ENCODE measurements at regions not wholly inside any gene's neighbourhood (a gene's known extent, or its start where the extent isn't known, plus 50 kb on each side); places are given as distances from the start of the nearest gene placed in this dataset.

DNA sequence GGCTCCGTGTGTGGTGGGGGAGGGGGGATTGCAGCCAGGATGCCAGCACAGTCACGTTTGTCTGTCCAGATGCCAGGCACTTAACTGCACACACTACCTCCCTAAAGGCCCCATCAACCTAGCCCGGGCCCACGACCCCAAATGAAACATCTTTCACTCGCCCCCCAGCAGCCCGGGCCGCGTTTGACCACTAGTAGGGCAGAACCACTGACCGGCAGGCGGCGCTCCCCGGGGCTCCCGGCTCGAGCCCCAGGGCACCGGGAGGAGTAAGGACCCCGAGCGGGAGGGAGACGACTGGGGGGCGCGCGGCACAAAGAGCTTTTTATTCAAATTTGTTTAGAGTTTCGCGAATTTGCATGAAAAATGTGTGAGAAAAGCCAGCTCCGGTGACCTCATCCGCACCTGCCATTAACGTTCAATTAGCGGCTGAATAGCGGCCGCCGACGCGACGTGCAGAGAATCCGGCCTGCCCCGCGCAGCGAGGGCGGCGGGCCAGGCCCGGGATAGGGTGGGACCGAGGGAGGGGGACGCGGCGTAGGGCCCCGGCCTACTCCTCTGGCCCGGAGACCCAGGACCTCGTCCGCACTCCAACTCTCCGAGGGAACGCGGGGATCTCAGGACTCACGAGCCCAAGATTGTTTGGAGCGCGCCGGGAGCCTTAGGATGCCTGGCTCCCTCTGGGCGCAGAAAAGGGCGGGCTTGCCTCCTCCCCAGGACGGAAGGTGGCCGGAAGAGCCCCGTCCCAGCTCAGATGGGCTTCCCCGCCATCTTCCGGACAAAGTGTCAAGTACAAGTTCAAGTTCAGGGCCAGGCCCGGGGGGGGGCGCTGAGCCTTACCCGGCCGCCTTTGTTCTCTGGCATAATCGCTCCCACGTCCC is 64.9 kb upstream of the POLG start:
- DNase-seq (ENCODE audit: low read depth), result peak; percentile 42

DNA sequence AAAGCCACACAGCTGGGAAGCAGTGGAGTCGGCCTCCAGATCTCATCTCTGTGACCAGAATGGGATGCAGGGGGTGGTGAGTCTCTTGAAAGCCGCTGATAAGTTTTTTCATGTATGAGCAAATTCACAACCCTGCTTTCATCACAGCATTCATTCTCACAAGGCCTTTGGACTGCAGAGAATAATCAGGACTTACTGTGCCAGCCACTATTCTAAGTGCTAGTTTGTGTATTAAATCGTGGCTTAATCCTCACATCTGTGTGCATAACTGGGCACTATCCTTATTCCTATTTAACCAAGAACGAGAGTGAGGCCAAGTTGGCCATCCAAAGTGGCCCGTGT is 64.2 kb upstream of the POLG start:
- DNase-seq (ENCODE audit: low read depth), result no peak

DNA sequence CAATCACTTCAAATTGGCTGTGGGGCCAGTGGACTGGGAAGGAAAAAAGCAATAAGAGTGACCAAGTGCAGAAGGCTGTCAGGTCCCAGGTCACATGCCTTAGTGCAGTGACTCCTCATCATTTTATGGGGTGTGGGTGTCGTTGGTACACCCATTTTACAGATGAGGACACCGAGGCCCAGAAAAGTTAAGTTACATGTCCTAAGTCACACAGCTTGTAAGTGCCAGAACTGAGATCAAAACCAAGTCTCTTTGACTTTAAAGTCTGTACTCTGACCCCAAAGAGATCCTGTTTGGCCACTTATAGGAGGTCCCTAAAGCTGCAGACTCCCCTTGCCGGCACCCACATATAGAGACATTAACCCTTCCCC is 63.0 kb upstream of the POLG start:
- DNase-seq (ENCODE audit: low read depth), result no peak

DNA sequence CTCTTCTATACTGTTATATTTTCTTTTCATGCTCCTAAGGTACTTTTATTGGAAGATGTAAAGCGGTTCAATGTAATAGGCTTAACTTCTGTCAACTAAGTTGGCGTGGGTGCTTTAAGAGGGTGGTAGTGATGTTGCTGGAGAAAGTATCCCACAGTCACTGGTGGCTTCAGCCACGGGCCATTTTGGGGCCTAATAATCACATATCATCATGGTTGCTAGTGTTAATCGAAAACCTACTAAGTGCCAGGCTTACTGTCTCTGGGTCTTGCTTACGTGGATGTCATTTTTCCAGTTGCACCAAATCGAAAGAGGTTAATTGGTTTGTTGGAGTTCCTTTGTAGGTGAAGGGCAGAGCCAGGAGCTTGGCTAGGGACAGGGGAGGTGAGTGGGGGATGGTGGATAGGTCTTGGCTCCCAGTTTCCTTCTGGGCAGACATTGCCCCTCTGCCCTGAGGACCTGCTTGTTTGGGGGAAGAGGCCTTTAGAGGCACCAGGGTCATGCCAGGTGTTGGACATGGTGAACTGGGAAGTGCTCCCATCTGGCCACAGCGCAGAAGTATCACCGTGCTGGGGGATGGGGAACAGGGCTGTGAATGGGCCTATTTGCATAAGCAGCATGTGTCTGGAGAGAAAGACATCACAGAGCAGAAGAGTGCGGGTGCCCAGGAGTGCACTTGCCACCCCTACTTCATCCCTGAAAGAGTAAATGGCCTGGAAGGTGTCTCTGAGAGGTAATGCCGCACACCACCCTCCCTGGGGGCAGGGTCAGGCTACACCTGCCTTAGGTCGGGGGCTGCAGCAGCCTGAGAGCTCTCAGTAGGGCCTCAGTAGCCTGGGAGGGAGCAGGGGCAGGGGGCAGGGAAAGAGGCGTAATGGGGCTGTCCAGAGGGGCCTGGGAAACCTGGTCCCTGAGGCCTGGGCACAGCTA is 62.4 kb upstream of the POLG start:
- no peak for DNase-seq (ENCODE audit: low read depth)

DNA sequence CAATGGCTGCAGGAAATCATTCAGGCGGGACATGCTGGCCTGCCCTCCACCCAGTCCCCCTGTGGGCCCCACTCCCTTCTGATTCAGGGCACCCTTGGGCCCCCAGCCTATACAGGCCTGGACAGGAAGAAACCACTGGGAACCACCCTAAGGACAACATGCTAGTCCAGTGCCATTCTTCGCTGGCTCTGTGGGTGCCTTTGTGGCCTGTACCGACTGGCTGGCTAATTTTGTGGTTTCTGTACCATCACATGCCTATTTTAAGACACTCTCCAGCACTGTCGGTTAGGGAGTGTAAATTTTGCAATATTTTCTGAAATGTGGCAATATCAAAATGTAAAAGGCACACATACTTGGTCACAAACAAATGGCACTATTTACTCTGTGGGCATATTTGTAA is 61.4 kb upstream of the POLG start:
- DNase-seq (ENCODE audit: low read depth), result no peak

DNA sequence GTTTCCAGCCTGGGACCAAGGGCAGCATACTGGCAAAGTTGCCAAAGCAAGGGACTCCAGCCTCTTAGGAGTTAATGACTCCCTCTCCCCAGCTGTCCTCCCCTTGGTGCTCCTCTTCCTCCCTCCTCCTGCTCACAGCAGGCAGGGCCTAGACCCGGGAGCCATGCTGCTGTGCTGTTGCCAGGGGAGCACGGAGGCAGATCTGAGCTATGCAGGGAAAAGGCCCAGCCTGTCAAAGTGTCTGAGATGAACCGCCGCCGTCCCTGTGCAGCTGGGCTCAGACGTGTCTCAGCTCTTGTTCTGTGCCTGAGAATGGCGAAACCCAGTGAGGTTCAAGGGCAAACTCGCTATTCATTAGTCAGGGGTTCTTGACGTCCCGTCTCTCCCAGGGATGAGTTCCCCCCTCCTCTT is 60.8 kb upstream of the POLG start:
- DNase-seq (ENCODE audit: low read depth), result no peak

DNA sequence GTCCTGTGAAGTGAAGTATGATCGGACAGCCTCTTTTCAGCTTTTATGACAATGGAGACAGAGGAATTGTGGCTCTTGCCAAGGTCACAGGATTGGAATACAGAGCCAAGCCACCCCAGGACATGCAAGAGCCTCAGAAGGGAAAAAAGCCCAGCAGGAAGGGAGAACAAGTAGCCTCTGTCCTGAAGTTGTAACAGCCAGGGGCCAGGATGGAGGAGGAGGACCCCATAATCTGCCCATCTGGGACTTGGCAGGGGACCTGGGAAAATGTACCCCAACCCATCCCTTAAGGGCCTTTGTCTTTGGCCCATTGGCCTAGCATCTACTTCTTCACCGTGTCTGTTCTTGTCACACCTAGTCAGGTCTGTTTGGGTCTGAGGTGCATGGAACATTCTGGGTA is 60.4 kb upstream of the POLG start:
- no peak for DNase-seq (ENCODE audit: low read depth)

DNA sequence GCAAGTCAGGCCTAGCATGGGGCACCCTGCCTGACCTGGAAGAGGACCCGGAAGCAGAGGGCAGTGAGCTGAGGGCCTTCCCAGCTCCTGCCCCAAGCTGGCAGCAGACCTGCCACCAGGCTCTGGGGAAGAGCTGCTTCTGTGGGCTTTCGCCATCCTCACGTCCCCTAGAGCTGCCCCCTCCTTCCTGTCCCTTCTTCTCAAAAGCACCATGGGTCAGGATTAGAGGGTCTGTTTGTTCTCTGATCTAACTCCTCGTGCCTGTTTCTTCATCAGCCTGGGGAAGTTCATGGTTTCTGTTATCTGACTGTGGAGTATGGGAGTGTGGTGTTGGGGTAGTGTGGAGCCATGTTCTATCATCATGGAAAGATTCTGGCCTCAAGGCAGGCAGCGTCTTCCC is 58.4 kb upstream of the POLG start:
- DNase-seq (ENCODE audit: low read depth), result no peak

DNA sequence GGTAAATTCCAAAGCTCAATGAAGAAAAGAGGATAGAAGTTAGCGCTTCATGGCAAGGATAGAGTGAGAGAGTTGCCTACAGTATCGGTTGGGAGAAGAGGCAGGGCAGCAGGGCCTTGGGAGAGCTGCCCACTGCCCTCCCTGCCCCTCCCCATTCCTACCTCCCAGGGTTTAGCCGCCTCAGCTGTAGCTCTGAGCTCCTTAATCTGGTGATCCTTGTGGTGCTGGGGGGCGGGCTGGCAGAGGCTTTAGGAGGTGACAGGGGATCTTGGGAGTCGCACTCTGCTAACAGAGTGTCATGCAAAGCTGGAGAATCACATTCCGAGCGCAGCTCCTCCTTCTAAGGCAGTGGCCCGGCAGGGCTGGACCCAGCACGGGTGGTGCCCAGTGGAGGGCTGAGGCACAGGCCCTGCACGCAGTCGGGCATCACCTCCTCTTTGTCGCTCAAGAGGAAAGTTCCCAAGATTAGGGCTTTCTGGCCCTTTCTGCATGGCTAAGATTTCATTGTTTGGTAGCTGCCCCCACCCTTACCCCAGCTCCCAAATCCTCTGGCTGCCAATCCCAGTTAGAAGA is 57.1 kb upstream of the POLG start:
- DNase-seq (ENCODE audit: low read depth), result no peak

DNA sequence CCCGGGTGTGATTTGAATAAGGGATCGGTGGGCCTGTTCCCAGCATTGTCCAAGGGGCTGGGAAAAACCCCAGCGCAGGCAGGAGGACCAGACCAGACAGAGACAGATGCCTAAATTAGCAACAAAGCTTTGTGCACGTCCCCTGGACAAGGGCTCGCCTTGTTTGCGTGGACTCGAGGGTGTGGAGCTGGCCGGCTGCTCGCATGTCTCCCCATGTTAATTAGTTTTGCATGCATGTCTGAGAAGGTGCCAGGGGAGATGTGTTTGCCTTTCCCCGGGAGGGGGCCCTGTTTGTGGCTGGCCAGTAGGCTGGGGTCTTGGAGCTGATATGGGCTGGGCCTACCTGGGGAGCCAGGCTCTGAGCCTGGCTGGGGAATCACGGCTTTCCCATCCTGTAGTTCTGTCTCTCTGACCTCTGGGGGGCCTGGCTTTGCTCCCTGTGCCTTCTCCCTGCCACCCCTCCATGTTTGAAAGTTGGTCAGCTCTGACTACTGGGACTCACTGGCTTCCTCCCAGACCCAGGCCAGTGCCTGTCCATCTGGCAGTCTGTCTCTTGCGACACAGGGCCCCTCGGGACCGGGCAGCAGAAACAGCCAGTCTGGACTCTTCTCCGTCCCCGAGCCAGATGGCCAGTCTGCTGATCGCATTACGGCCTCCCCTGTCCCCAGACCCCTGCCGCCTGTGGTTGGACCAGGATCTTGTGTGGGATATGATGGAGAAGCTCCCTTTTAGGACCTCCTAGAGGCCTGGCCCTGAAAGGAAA is 55.4 kb upstream of the POLG start:
- no peak for DNase-seq (ENCODE audit: low read depth)

DNA sequence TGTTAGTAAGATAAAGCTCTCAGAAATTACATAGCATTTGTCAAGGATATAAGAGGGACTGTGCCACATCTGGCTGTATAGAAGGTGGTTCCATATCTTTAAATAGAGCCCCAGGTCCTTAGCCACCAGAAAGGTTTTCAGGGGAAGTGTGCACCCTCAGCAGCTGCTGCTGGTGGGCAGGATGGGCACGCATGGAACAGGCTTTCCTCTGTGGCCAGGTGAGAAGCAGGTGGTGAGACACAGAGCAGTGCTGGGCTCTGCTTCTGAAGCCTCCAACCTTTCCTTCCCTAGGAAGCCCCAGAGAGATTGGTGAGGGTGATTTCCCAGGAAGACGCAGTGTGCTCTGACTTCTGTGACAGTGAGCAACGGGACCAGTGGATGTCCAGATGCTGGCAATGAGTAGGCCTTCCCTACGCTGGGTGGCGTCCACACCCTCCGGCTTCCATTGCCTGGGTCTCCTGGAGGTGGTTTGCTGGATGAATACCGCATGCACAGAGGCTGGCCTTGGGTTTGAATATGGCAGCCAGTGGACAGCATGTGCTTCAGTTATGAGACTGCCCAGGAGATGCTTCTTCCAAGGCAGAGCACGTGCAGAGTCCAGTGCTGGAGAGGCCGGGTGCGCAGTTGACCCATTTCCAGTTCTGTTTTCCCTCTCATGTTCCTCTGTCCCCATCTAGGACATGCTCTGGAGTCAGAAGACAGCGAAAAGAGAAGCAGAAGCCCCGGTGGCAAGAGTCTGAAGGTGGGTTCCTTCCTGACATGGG is 52.7 kb upstream of the POLG start:
- no peak for DNase-seq (ENCODE audit: low read depth)

DNA sequence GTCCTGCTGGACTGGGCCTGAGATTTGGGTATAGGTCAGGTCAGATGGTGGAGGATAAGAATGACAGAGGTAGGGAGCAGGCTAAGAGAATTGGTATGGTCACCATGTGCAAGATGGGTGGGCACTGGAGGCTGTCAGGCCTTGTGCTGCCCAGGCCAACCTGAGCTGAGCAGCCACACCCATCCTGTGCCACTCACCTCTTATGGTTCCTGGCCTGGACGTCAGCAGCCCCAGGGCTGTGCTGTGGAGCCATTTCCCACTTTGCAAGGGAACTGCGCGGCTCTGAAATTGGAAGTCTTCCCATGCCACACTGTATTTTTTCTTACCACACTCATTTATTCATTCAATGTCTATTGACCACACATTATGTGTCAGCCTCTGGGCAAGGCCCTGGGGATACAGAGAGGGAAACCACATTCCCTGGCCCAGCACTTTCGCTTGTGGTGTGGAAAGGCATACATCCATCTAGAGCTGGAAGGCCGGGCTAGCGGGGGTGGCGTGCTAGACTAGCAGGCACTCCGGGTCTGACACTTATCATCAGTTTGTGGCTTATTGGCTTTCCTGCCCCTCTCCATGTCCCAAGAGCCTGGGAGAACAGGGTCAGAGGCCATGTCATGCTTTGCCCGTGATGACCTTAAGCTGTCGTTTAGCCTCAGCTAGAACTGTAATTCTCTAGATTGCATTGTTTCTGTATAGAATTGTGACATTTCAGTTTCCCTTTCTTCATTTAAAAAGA is 51.1 kb upstream of the POLG start:
- DNase-seq (ENCODE audit: low read depth), result peak; percentile 39

Data from ELR (cell line).